Stimulated activated CD8-positive, alpha-beta memory T cell treated with anti-CD3 and anti-CD28 coated beads, Interleukin-15, amount 100 ng/mL, for 1 hour (primary cell): ENCODE measurements at regions not wholly inside any gene's neighbourhood (a gene's known extent, or its start where the extent isn't known, plus 50 kb on each side); places are given as distances from the start of the nearest gene placed in this dataset.

ENCODE experiments used
- DNase-seq: peaks from one replicate; pipeline ENCODE4 v3.0.0-alpha.2; 2020; ENCODE audit warnings: low read depth

DNA sequence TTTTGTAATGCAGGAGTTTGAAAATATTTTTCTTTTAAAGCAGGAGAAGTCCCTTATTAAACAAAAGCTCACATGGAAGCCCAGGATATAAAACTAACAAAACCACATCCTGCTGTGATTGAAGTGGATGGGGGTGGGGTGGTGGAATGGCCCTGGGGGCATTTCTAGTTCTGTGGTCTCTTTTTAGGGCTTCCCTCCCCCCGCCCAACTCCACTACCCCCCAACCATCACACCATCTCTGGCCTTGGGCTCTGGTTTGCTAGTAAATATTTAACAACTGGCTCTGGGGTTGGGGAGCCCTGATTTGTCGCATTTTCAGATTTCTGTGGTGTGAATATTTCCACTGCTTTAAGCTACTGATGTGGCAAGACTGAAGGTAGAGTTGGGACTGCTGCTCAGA lies 279.6 kb upstream of the PLET1 start:
- no peak for DNase-seq

GRCh38 chr11:112541140-112542046 lies 280.7 kb upstream of the PLET1 start:
- no peak for DNase-seq

- DNase-seq, result no peak
Measured at GRCh38 chr11:112542479-112542878, 281.8 kb upstream of the PLET1 start.

DNA sequence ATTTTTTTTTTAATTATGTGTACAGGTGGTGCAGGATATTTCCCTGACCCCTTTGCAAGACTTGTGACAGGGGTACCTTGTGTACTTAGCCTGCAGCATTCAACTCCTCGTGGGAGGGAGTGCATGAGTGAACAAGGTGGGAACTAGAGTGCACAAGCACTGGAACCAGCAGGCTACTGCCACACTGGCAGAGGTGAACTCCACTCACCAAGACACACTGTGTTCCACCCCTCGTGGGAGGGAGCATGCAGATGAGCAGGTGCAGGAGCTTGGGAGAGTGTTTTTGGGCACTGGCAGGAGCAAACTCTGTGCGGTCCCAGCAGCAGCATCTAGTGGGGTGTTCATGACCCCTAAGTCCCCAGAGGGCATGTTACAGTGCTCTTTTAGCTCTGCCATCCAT lies 282.7 kb upstream of the PLET1 start:
- no peak for DNase-seq

DNA sequence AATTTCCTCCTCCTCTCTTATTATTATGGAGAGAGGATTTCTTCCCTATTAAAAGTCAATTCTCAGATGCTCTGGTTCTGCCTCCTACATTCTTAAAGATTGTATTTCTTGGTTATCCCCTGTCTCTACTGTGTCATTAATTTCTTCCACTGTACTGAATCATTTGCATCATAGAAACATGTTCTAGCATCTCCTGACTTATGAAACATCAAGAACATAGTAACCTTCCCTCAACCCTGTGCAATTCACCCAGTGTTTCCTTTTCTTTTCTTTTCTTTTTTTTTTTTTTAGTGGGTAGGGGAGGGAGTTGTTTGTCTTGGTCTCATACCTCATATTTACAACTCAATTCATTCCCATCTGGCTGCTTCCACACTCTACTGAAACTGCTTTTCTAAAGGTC lies 288.0 kb upstream of the PLET1 start:
- DNase-seq, result no peak

- no peak for DNase-seq
Measured at GRCh38 chr11:112553205-112553731, 292.6 kb upstream of the PLET1 start.

GRCh38 chr11:112554586-112554985 lies 293.9 kb upstream of the PLET1 start:
- DNase-seq, result no peak

DNA sequence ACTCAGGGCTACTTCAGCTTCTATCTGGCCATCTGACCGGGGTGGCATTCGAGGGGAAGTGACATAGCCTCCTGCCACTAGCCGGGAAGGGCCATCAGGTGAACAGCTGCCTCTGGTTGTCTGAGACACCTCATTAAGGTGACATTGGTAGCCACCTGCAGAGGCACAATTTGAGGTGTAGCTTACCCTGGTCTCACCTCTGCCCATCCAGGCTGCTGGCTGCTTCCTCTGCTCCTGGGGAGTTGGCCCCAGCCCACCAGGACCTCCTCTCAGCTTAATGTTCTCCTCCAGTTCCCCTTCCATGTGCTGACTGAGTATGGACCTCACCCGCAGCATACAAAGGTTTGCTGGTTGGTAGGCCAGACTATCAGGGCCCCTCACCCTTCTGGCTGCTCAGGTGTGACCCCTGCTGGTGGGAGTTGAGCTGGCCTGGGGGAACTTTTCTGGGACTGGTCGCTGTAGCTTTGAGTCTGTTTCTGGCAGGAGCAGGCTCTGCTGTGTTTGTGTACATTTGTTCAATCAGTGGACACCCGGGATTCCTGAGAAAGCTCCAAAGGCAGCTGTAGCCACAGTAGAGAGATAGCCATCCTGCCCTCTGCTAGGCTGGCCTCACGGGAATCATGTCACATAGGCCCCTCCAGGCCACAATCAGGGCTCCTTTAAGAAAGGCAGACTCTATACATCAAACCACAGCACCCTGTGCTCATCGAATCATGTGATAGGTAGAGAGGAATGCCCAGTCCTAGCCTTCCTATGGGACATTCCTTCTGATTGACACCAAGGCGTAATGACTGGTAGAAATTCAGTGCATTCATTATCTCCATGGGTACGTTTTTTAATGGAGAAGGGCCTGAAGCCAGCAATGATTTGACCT lies 295.1 kb upstream of the PLET1 start:
- DNase-seq, result peak; percentile 56

DNA sequence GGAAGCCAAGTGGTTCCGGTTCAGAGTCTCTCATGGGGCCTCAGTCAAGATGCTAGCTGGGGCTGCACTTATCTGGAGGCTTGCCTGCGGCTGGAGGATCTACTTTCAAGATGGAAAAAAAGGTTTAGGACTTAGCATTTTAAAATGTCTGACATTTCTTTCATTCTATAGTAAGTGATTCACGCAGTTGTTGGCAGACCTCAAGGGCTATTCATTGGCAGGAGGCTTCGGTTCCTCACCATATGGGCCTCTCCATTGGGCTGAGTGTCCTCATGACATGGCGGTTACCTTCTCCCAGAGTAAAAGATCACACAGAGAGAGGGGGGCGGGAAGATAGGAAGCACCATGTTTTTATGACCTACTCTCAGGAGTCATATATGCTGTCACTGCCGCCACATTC lies 298.0 kb upstream of the PLET1 start:
- no peak for DNase-seq

DNA sequence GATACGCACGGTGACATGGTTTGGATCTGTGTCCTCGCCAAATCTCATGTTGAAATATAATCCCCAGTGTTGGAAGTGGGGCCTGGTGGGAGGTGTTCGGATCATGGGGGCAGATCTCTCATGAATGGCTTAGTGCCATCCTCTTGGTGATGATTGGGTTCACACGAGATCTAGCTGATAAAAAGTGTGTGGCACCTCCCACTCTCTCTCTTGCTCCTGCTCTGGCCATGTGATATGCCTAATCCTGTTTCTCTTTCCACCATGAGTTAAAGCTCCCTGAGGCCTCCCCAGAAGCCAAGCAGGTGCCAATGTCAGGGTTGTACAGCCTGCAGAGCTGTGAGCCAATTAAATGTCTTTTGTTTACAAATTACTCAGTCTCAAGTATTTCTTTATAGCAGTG lies 303.1 kb upstream of the PLET1 start:
- DNase-seq, result no peak

DNA sequence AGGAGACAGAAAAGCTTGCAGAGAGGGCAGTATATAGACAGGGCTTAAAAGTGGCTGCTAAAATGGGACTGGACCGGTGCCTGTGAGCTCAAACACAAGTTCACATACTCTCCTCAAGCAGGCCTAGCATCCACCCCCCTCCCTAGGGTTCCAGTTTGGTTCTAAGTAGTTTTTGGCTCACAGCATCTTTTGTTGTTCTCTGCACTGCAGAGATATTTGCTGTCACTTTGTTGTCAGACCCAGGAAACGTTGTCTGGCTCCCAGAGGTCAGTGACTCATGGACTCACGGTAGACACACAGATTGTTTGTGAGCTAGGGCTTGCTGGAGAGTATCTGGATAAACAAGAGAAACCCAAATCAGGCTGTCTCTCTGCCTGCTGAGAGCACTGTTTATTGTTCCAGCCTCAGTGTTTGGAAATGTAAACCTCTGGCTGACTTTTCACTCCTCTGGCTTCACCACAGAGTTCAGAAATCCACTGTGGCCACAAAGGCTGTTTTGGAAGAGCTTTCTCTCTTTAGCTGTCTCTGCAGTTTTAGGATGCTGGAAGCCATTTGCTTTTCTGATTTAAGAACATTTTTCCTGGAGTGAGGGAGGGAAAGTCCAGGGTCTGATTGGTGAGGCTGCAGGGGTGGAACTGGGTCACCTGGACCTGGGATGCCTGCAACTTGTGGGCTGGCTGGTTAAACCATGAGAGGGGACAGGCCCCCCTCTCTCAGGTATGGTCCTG lies 303.7 kb upstream of the PLET1 start:
- no peak for DNase-seq

- no peak for DNase-seq
Measured at GRCh38 chr11:112565551-112565950, 304.9 kb upstream of the PLET1 start.

DNA sequence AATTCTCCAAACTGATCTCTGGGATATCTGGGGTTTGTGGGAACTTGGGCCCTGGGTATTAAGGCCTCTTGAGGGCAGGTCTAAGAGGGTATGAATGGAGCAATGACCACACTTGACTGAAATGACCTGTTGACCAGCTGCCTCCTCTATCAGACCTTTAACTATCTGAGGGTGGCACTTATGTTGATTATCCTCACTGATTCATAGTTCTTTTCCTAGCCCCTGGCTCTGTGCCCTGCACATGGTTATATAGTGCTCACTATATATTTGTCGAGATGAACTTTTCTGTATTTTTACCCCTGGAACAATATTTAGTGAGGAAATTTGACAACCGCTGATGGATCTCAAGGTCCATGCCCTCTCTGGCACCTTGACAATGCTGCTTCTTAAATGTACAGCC lies 305.5 kb upstream of the PLET1 start:
- no peak for DNase-seq

DNA sequence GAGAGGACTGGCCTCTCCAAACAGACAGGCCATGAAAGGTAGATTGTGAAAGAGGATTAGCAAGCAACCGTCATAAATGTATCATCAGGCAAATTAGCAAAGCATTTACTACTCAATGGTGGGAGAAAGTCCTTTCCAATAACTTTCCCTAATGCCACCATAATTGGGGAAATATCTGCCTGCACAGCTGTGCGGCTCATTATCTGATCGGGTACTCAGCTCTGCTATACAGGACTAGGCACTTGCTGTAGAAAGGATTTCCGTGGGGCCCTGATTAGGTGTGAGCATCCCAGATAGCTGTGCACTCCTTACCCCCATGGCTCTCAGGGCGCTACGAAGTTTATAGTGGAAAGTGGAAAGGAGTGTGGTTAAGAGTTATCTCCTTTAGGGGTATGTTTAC lies 309.7 kb upstream of the PLET1 start:
- DNase-seq, result no peak

DNA sequence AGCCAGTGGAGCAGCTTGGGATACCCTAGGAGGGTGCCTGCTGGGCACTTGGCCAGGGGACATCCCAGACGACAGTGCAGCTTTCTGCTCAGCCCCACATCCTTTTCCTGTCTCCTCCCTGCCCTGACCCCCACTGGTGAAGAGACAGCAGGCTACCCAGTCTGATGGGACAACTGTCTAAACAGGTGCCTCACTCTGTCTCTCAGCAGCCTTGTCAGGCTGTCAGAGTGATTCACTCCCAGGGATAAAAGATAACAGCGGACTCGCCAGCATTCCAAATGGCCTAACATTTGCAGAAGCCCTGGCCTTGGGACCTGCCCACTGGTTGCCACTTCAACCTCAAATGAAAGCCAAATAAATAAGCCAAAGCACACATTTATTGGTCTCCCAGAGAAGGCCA lies 318.6 kb upstream of the PLET1 start:
- DNase-seq, result no peak

DNA sequence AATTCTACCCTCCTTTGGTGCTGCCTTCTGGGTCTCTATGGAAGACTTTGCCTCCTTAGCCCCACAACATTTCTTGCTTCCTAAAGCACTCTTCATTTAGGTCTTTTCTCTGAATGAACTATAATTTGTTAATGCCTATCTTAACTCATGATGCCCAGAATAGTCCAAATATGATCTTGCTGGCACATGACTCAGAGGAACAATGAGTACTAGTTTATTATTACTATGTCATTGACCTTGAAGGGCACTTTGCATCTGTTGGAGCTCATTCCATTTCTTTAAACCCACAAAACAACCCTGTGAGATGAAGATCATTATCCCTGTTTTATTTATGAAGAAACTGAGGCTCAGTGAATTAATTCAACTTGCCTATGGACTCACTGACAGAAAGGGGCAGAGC lies 320.2 kb upstream of the PLET1 start:
- DNase-seq, result no peak

DNA sequence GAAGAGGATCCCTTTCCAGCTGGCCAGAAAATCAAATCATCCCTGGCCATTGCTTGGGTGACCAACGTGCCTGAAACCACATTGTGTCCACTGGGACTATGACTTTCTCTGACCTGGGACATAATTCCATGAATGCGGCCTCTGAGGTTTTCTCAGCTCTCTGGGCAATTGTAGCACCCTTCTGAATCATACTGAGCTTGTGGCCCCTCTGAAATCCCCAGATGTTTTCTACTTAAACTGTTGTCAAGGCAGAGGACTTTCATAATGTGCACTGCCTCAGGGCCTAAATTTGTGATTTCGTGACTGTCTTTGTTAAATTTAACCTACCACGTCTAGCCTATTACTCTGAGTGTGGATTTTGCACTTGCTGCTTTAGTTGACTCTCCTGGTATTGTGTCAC lies 321.1 kb upstream of the PLET1 start:
- no peak for DNase-seq

DNA sequence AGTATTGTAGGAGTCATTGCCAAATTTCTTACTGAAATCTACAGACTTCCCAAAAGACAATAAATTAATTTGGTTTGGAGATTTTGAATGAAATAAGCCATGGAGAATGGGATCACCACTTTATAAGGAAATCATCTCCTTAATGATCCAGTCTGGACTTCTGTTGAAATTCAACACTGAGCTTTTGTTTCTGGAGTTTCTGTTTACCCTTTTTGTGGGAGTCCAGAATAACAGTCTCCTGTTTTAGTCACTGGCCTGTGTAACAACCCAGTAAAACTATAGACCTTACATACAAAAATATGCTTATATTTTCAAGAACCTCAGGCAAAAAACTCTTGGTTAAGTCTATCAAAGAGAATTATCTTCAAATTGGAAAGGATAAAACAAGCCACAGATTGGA lies 321.7 kb upstream of the PLET1 start:
- DNase-seq, result no peak

GRCh38 chr11:112583261-112583893 lies 322.7 kb upstream of the PLET1 start:
- DNase-seq, result no peak

- DNase-seq, result no peak
Measured at GRCh38 chr11:112584672-112585071, 324.0 kb upstream of the PLET1 start.

DNA sequence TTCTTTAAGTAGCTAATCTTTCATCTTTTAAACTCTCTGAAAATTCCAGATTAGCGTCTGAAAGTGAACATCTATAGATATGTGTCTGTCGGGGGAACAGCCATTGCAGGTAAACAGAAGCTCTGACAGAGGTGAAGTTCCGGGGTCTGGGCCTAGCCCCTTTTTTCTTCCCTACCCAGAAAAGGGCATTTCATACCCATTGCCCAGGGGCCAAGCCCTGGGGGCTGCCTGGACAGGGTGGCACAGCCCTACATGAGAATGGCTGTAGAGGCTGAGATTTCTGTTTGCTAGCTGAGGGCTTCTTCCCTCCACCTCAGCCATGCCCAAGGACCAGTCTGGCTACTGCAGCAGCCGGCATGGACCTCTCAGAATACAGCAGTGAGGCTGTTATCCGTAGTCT lies 327.0 kb upstream of the PLET1 start:
- no peak for DNase-seq

DNA sequence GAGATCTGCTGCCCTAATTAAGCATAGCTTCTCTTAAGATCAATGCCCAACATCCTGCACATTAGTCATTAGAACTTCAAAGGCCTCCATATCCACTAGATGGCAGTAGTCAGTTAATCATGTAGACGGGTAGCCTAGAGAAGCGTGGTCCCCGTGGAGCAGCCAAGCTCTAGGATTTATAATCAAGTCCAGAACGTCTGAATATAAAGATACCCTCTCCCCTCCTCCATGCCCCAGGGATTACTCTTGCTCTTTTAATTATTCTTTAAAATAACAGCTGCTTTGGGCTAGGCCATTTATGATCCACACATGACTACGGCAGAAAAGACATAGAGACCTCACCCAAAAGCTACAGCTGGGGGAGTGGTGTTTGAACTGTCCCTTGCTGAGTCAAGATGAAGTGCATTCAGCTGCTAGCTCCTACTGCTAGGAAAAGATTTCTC lies 327.6 kb upstream of the PLET1 start:
- no peak for DNase-seq
